Mucosa of stomach (tissue), 1 donor: ENCODE measurements at regions not wholly inside any gene's neighbourhood (a gene's known extent, or its start where the extent isn't known, plus 50 kb on each side); places are given as distances from the start of the nearest gene placed in this dataset.
"Not testable (repeated sequence)": the region's sequence is repeated elsewhere in the genome, so short reads cannot be mapped to it uniquely, and the experiment has no call there.

Experiments
- H3K27me3 ChIP-seq: one replicate; pipeline ENCODE4 v1.7.0; 2013; ENCODE audit warnings: mild to moderate bottlenecking, low read length; ENCODE audit not compliant: control insufficient read depth, insufficient read depth
- H3K36me3 ChIP-seq: one replicate; pipeline ENCODE4 v1.7.0; 2013; ENCODE audit warnings: low read length; ENCODE audit not compliant: control insufficient read depth, insufficient read depth
- H3K4me1 ChIP-seq: one replicate; pipeline ENCODE4 v1.7.0; 2013; ENCODE audit warnings: mild to moderate bottlenecking, low read length; ENCODE audit not compliant: control insufficient read depth, insufficient read depth
- H3K4me3 ChIP-seq: one replicate; pipeline ENCODE4 v1.7.0; 2013; ENCODE audit warnings: low read length
- H3K9ac ChIP-seq: one replicate; pipeline ENCODE4 v1.7.0; 2013; ENCODE audit warnings: mild to moderate bottlenecking, low read length, moderate library complexity
- H3K9me3 ChIP-seq: one replicate; pipeline ENCODE4 v1.7.0; 2013; ENCODE audit warnings: mild to moderate bottlenecking, low read length, moderate library complexity; ENCODE audit not compliant: control insufficient read depth
- donor health status: Pancreatic carcinoma.

DNA sequence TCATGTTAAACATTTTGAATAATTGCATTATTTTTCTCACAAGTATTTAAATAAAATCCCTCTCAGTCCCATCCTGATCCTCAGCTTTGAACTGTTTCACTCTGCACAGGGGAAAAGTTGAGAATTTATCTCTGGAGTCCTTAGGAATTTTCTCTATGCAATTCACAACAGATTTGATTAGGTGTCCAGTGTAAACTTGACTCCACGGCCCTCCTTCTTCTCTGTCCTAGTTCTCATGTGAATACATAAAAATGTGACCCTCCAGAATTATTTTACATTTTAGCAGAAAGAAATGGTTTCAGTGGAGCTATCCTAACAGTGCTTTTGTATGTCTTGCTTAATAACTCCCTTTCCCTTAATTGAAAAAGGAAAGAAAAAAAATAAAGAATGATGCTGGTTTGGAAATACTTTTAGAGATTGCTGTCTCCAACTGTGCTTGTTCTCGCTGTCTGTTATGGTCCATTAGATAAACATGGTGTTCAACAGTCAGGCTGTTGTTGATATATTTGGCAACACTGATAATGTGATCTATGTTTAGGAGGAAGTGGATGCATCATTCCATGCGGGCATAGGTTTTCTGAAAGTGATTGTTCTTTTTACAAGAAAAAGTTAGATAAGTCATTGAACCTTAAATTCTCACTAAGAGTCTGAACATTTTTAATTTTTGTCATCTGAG, 599.4 kb upstream of the CITED2 start:
- Histone ChIP-seq H3K9me3 (no peaks in the 10 kb centered on the region), H3K4me3 (no peak overlapping the region), H3K27me3 (no peaks in the 10 kb centered on the region), H3K9ac (no peak overlapping the region), H3K4me1 (no peaks in the 10 kb centered on the region), H3K36me3 (no peaks in the 10 kb centered on the region)

DNA sequence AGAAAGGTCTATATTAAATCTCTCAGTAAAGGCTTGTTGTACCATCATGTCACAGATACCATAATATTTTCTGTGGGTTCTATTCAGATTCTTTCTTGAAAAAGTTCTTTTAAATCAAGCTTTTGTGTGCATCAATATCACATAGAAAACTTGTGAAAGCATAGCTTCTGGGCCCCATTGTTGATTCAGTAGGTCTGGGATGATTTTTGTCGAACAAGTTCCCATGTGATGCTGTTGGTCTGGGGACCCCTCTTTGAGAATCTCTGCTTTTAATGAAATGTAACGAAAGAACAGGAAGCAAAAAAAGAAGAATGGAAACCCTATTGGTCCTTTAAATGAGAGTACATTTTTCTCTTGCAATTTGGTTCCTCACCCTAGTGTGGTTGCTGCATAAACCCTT, 597.7 kb upstream of the CITED2 start:
- Histone ChIP-seq H3K9ac (no peak overlapping the region), H3K36me3 (no peaks in the 10 kb centered on the region), H3K4me1 (no peaks in the 10 kb centered on the region), H3K9me3 (no peaks in the 10 kb centered on the region), H3K4me3 (no peak overlapping the region), H3K27me3 (no peaks in the 10 kb centered on the region)

GRCh38 chr6:139970591-139970991, 596.1 kb upstream of the CITED2 start:
- Histone ChIP-seq H3K36me3 (no peaks in the 10 kb centered on the region), H3K9ac (no peak overlapping the region), H3K4me1 (no peaks in the 10 kb centered on the region), H3K27me3 (no peaks in the 10 kb centered on the region), H3K4me3 (no peak overlapping the region), H3K9me3 (no peaks in the 10 kb centered on the region)

DNA sequence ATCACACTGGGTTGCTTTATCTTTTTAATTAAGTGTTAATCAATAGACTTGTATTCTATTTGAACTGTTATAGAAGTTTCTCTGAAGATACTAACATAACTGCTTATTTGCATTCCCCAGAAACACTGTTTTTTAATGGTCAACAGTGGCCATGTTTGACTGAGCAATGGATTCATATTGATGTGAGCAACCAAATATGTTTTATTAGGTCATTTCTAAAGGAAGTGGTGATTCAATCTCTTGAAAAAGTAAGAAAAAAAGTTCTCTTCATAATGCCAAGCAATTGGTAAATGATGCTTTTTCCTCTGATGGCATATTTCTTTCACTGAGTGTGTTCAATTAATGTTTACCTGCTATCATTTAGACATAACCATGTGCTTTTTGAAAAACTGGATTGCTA, 593.0 kb upstream of the CITED2 start:
- H3K27me3 ChIP-seq, result no peaks in the 10 kb centered on the region
- H3K4me1 ChIP-seq, result no peaks in the 10 kb centered on the region
- no peak overlapping the region for H3K4me3 ChIP-seq
- H3K9ac ChIP-seq, result no peak overlapping the region
- no peaks in the 10 kb centered on the region for H3K9me3 ChIP-seq
- H3K36me3 ChIP-seq, result no peaks in the 10 kb centered on the region

DNA sequence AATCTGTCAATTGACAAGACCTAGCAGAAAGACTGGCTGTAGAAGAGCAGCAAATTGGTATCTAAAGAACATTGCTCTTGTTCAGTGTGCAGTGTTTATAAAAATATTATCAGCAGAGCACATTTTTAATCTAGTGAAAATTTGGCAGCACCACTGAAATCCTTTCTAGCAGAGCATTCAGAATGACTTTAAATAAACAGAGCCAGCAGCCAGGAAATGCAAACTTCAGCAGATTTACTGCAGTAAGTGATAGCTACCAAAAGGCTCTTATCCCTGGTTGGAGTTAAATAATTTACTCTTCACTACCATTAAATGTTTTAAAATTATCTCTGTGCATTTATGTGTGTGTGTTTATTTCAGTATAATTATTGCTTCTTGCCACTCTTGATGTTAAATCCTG, 590.9 kb upstream of the CITED2 start:
- Histone ChIP-seq H3K27me3 (no peaks in the 10 kb centered on the region), H3K36me3 (no peaks in the 10 kb centered on the region), H3K4me3 (no peak overlapping the region), H3K4me1 (no peaks in the 10 kb centered on the region), H3K9me3 (no peaks in the 10 kb centered on the region), H3K9ac (no peak overlapping the region)

DNA sequence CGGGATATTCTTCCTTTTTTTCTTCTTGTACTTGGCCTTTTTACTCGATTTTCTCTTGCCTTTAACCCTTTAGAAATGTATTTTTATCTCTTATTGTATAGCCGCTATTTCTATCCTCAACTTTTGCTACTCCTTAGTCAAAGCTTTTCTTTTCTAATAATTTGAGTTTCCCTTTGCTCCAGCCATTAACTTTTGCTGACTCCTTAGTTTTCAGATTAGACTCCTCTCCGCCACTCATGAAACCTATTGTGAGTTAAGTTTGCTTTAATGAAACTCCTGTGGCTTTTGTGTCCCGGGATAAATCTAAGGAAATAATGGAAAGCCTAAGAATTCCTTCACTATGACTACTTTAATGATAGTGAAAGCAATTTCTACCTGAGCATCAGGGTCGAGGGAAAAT, 590.3 kb upstream of the CITED2 start:
- Histone ChIP-seq H3K4me1 (no peaks in the 10 kb centered on the region), H3K9me3 (no peaks in the 10 kb centered on the region), H3K27me3 (no peaks in the 10 kb centered on the region), H3K4me3 (no peak overlapping the region), H3K9ac (no peak overlapping the region), H3K36me3 (no peaks in the 10 kb centered on the region)

GRCh38 chr6:139962654-139963347, 588.4 kb upstream of the CITED2 start:
- Histone ChIP-seq H3K36me3 (no peaks in the 10 kb centered on the region), H3K4me1 (no peaks in the 10 kb centered on the region), H3K4me3 (no peak overlapping the region), H3K9ac (no peak overlapping the region), H3K27me3 (no peaks in the 10 kb centered on the region), H3K9me3 (no peaks in the 10 kb centered on the region)

DNA sequence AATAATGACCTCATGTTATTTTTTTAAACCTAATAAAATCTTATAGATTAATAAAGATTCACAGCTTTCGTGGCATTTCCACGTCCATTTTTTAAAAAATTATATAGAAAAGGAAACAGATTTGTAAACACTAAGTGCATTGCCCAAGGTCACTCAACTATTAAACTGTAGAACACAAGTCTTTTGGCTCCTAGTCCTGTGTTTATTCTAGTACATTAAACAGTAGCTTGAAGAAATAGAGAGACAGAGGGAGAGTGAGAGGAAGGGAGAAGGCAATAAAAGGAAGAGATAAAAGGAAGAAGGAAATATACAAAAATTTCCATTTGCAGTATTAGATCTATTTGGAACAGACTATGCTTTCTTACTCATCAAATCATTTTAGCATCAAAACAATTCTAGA, 586.7 kb upstream of the CITED2 start:
- no peaks in the 10 kb centered on the region for H3K27me3 ChIP-seq

GRCh38 chr6:139960671-139961070, 586.2 kb upstream of the CITED2 start:
- Histone ChIP-seq H3K4me1 (no peaks in the 10 kb centered on the region), H3K36me3 (no peaks in the 10 kb centered on the region), H3K9me3 (no peaks in the 10 kb centered on the region), H3K9ac (no peak overlapping the region), H3K4me3 (no peak overlapping the region), H3K27me3 (no peaks in the 10 kb centered on the region)

More for the DNA sequence above, 586.7 kb upstream of the CITED2 start:
- Histone ChIP-seq H3K36me3 (no peaks in the 10 kb centered on the region), H3K4me1 (no peaks in the 10 kb centered on the region), H3K9ac (no peak overlapping the region), H3K4me3 (no peak overlapping the region), H3K9me3 (no peaks in the 10 kb centered on the region)

DNA sequence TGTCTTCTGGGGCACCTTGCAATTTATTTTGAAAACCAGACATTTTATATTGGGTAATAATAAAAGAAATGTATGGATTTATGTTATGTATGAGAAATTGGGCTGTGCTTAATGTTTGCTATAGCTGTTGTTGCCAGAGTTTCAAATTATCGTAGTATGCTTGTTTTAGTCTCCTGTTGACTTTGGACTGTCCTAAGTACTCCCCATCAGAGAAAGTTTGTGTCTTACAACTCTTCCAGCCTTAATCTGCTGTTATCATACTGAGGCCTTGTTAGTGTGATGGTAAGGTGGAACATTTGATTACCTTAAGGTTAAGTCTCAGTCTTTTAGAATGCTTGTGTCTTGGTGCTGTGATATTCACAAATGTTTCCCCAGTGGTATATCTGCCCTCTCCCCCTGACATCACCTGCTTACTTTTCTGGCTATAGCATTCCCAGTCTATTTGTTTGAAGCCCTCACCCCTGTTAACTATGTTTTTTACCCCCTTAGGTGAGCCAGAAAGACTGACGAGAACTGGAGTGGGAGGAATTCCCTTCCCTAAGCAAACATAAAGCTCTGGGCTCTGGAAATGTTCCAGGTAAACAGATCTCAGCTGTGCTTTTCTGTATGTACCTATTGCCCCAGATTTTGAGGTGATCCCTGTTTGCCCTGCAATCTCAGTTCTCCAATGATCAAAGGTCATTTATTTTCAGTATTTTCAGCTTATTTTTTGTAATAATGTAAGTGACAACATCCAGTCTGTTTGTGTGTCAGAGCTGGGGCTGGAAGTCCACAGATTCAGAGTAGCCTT, 581.1 kb upstream of the CITED2 start:
- no peaks in the 10 kb centered on the region for H3K4me1 ChIP-seq
- H3K9ac ChIP-seq, result no peak overlapping the region
- H3K4me3 ChIP-seq, result no peak overlapping the region
- H3K27me3 ChIP-seq, result no peaks in the 10 kb centered on the region
- H3K36me3 ChIP-seq, result no peaks in the 10 kb centered on the region
- no peaks in the 10 kb centered on the region for H3K9me3 ChIP-seq

DNA sequence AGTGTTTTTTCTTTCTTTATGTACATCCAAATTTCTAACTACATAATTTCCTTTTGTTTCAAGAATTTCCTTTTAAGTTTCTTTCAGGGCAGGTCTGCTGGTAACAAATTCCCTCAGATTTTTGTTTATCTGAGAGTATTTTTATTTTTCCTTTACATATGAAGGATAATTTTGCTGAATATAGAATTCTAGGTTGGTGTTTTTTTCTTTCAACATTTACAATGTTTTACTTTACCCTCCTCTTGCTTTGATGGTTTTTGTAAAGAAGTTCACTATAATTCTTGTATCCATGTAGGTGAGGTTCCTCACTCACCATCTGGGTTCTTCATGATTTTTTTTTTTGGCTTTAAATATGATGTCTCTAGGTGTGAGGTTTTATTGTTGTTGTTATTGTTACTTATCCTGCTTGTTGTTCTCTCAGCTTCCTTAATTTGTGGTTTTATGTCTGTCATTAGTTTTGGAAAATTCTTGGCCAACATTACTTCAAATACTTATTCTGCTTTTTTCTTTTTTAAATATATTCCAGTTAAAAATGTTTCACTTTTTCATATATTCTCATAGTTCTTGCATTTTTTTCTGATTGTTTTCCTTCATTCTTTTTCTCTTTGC, 580.1 kb upstream of the CITED2 start:
- no peaks in the 10 kb centered on the region for H3K27me3 ChIP-seq
- H3K9me3 ChIP-seq, result no peaks in the 10 kb centered on the region
- H3K4me3 ChIP-seq, result no peak overlapping the region
- no peak overlapping the region for H3K9ac ChIP-seq
- H3K36me3 ChIP-seq, result no peaks in the 10 kb centered on the region
- no peaks in the 10 kb centered on the region for H3K4me1 ChIP-seq

GRCh38 chr6:139953780-139954179, 579.3 kb upstream of the CITED2 start:
- not testable (repeated sequence) for H3K9ac ChIP-seq, H3K36me3 ChIP-seq, H3K9me3 ChIP-seq, H3K4me3 ChIP-seq, H3K4me1 ChIP-seq, H3K27me3 ChIP-seq
